Midbrain (tissue), 1 donor: ENCODE measurements at regions not wholly inside any gene's neighbourhood (a gene's known extent, or its start where the extent isn't known, plus 50 kb on each side); places are given as distances from the start of the nearest gene placed in this dataset.
"Not testable (repeated sequence)": the region's sequence is repeated elsewhere in the genome, so short reads cannot be mapped to it uniquely, and the experiment has no call there.

Source experiments
- DNase-seq: peaks from one replicate; lab custom pipeline; 2025; lab: John Stamatoyannopoulos, UW

- no peak for DNase-seq
These were observed 119.9 kb upstream of the PRR16 start for GRCh38 chr5:120344181-120344580.

GRCh38 chr5:120345947-120346346 is 118.2 kb upstream of the PRR16 start:
- no peak for DNase-seq

- DNase-seq, result not testable (repeated sequence)
These were observed 113.0 kb upstream of the PRR16 start for GRCh38 chr5:120351071-120351470.

- DNase-seq, result no peak
These were observed 110.0 kb upstream of the PRR16 start for GRCh38 chr5:120354126-120354525.

GRCh38 chr5:120358949-120359348 is 105.2 kb upstream of the PRR16 start:
- DNase-seq, result no peak

- DNase-seq, result no peak
These were observed 102.2 kb upstream of the PRR16 start for GRCh38 chr5:120361941-120362340.

- DNase-seq, result no peak
These were observed 101.7 kb upstream of the PRR16 start for GRCh38 chr5:120362426-120362825.

- DNase-seq, result no peak
These were observed 98.2 kb upstream of the PRR16 start for GRCh38 chr5:120365656-120366446.

- no peak for DNase-seq
These were observed 96.0 kb upstream of the PRR16 start for GRCh38 chr5:120367896-120368634.

GRCh38 chr5:120368923-120369715 is 95.0 kb upstream of the PRR16 start:
- DNase-seq, result no peak

- no peak for DNase-seq
These were observed 91.2 kb upstream of the PRR16 start for GRCh38 chr5:120372899-120373298.

GRCh38 chr5:120375248-120375647 is 88.9 kb upstream of the PRR16 start:
- DNase-seq, result no peak

GRCh38 chr5:120380644-120381043 is 83.5 kb upstream of the PRR16 start:
- DNase-seq, result no peak

- no peak for DNase-seq
These were observed 81.3 kb upstream of the PRR16 start for GRCh38 chr5:120382833-120383232.

GRCh38 chr5:120386981-120387380 is 77.1 kb upstream of the PRR16 start:
- no peak for DNase-seq

GRCh38 chr5:120388016-120388781 is 75.9 kb upstream of the PRR16 start:
- no peak for DNase-seq

GRCh38 chr5:120394259-120394658 is 69.8 kb upstream of the PRR16 start:
- DNase-seq, result no peak

- no peak for DNase-seq
These were observed 67.9 kb upstream of the PRR16 start for GRCh38 chr5:120396186-120396585.

- DNase-seq, result no peak
These were observed 63.7 kb upstream of the PRR16 start for GRCh38 chr5:120400356-120400755.

- DNase-seq, result no peak
These were observed 61.5 kb upstream of the PRR16 start for GRCh38 chr5:120402606-120403005.

GRCh38 chr5:120405286-120405864 is 58.7 kb upstream of the PRR16 start:
- DNase-seq, result no peak
